ENCODE measurements at regions not wholly inside any gene's neighbourhood (a gene's known extent, or its start where the extent isn't known, plus 50 kb on each side); places are given as distances from the start of the nearest gene placed in this dataset.
A peak's percentile ranks its signal among the peaks of the same experiment; 100 is the strongest.

DNA sequence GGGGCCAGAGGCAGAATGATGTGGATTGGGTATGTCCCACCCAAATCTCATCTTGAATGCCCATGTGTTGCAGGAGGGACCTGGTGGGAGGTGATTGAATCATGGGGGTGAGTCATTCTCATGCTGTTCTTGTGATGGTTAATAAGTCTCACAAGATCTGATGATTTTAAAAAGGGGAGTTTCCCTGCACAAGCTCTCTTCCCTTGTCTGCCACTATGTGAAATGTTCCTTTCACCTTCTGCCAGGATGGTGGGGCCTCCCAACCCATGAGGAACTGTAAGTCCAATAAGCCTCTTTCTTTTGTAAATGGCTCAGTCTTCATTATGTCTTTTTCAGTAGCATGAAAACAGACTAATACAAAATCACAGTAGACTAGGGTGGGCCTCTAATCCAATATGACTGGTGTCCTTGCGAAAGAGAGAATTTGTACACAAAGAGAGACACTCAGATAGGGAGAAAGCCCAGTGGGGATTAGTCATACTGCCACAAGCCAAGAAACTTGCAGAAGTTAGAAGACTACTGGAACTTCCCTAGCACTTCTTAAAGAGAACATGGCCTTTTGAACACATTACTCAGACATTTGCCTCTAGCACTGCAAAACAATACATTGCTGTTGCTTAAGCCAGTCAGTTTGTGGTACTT is 68.4 kb downstream of the ANXA1 start:
- H3K36me3 ChIP-seq (ENCODE audit: control insufficient read depth, insufficient read depth, low read length): no peaks in the 10 kb centered on the region
- TF ChIP-seq, protein P1, sequence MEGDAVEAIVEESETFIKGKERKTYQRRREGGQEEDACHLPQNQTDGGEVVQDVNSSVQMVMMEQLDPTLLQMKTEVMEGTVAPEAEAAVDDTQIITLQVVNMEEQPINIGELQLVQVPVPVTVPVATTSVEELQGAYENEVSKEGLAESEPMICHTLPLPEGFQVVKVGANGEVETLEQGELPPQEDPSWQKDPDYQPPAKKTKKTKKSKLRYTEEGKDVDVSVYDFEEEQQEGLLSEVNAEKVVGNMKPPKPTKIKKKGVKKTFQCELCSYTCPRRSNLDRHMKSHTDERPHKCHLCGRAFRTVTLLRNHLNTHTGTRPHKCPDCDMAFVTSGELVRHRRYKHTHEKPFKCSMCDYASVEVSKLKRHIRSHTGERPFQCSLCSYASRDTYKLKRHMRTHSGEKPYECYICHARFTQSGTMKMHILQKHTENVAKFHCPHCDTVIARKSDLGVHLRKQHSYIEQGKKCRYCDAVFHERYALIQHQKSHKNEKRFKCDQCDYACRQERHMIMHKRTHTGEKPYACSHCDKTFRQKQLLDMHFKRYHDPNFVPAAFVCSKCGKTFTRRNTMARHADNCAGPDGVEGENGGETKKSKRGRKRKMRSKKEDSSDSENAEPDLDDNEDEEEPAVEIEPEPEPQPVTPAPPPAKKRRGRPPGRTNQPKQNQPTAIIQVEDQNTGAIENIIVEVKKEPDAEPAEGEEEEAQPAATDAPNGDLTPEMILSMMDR (IDR thresholded peaks at IDR 0.05; ENCODE audit: insufficient read depth, low read length, poor library complexity, severe bottlenecking): no peak
- H3K4me3 ChIP-seq (replicated peaks; ENCODE audit: low read depth, low read length): no peak overlapping the region
- no peaks in the 10 kb centered on the region for H3K27me3 ChIP-seq (replicated peaks; ENCODE audit: control insufficient read depth, insufficient read depth, low read length)
- peak; percentile 9 for DNase-seq (ENCODE audit: extremely low read depth, insufficient read length)

DNA sequence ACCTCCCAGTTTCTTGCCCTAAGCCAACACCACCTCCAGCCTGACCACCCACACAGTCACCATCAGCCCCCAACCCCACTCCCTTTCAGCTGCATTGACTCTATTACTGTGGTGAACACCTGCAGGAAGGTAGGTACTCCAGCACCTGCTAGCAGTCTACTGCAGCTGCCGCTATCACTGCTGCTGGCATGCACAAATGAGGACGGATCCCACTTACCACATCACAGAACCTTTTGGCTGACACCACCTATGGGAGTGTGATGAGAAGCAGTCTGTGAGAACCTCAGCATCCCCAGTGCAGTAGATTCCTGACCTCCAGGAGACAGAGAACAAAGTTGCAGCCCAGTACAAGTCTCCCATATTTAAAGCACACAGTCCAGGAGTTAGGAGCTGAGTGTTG is 71.9 kb downstream of the ANXA1 start:
- no peak for DNase-seq (ENCODE audit: extremely low read depth, insufficient read length)
- H3K4me3 ChIP-seq (replicated peaks; ENCODE audit: low read depth, low read length): no peak overlapping the region
- TF ChIP-seq, protein P1 (IDR thresholded peaks at IDR 0.05; ENCODE audit: insufficient read depth, low read length, poor library complexity, severe bottlenecking): no peak
- H3K27me3 ChIP-seq (replicated peaks; ENCODE audit: control insufficient read depth, insufficient read depth, low read length): no peaks in the 10 kb centered on the region
- H3K36me3 ChIP-seq (ENCODE audit: control insufficient read depth, insufficient read depth, low read length): no peaks in the 10 kb centered on the region

DNA sequence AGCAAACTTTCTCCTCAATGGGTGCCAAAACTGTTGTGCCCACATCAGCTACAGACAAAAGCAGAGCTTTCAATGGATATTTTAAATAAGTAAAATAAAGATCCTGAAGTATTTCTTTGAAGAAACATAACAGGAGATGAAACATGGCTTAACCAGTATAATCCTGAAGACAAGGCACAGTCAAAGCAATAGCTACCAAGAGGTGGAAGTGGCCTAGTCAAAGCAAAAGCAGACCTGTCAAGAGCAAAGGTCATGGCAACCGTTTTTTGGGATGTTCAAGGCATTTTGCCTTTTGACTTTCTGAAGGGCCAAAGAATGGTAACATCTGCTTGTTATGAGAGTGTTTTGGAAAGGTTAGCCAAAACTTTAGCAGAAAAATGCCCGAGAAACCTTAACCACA is 77.9 kb downstream of the ANXA1 start:
- TF ChIP-seq, protein P1 (IDR thresholded peaks at IDR 0.05; ENCODE audit: insufficient read depth, low read length, poor library complexity, severe bottlenecking): no peak
- H3K36me3 ChIP-seq (ENCODE audit: control insufficient read depth, insufficient read depth, low read length): no peaks in the 10 kb centered on the region
- no peaks in the 10 kb centered on the region for H3K27me3 ChIP-seq (replicated peaks; ENCODE audit: control insufficient read depth, insufficient read depth, low read length)
- no peak for DNase-seq (ENCODE audit: extremely low read depth, insufficient read length)
- H3K4me3 ChIP-seq (replicated peaks; ENCODE audit: low read depth, low read length): no peak overlapping the region

DNA sequence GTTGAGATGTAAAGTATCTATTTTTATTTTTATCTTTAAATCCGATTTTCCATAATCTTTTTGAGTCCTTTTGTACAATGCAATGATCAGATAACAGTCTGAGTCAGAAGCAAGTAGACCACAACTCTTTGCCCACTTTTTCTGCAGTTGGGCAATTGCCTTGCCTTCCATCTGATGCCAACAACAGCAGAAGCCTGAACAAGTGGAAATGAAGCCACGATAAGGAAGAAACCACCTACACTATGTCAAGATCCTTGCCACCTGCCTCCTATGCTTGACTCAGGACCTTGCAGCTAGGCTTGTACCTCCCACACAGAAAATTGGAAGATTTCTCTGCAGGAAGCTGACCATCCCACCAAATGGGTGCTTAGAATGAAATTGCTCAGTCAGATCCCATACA is 78.6 kb downstream of the ANXA1 start:
- Histone ChIP-seq H3K4me3 (replicated peaks; ENCODE audit: low read depth, low read length) (no peak overlapping the region), H3K27me3 (replicated peaks; ENCODE audit: control insufficient read depth, insufficient read depth, low read length) (no peaks in the 10 kb centered on the region), H3K36me3 (ENCODE audit: control insufficient read depth, insufficient read depth, low read length) (no peaks in the 10 kb centered on the region)
- DNase-seq (ENCODE audit: extremely low read depth, insufficient read length): no peak
- TF ChIP-seq, protein P1 (IDR thresholded peaks at IDR 0.05; ENCODE audit: insufficient read depth, low read length, poor library complexity, severe bottlenecking): no peak

DNA sequence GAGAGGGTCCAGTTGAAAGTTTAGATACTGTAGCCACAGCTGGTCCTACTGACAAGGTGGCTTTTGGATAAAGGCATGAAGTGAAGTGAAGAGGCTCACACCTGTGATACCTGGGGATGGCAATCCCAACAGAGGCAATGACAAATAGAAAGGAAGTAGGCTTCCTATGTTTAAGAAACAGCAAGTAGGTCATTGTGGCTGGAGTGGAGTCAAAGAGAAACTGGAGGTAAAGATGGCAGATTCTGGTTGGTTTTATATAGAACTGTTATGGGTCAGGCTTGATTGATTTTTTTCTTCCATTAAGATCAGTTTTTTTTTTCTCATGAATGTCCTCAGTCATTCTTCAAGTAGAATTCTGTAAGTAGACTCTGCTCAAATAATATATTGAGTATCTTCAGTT is 79.5 kb downstream of the ANXA1 start:
- no peak overlapping the region for H3K4me3 ChIP-seq (replicated peaks; ENCODE audit: low read depth, low read length)
- no peaks in the 10 kb centered on the region for H3K27me3 ChIP-seq (replicated peaks; ENCODE audit: control insufficient read depth, insufficient read depth, low read length)
- no peaks in the 10 kb centered on the region for H3K36me3 ChIP-seq (ENCODE audit: control insufficient read depth, insufficient read depth, low read length)
- no peak for DNase-seq (ENCODE audit: extremely low read depth, insufficient read length)
- TF ChIP-seq, protein P1 (IDR thresholded peaks at IDR 0.05; ENCODE audit: insufficient read depth, low read length, poor library complexity, severe bottlenecking): no peak

All from GM06990 (cell line).